Endothelial cell (in vitro differentiated cells): ENCODE measurements at regions not wholly inside any gene's neighbourhood (a gene's known extent, or its start where the extent isn't known, plus 50 kb on each side); places are given as distances from the start of the nearest gene placed in this dataset.

Experiments used
- DNase-seq: peaks from one replicate; pipeline ENCODE4 v3.0.0; 2021; ENCODE audit warnings: low spot score
- H3K27ac Mint-ChIP-seq: one replicate; pipeline ENCODE4 v1.8.0; 2021; ENCODE audit warnings: mixed read lengths, inconsistent platforms; ENCODE audit not compliant: unreplicated experiment
- H3K27me3 Mint-ChIP-seq: one replicate; pipeline ENCODE4 v1.8.0; 2021; ENCODE audit warnings: mild to moderate bottlenecking, moderate library complexity, mixed read lengths, inconsistent platforms; ENCODE audit not compliant: unreplicated experiment
- H3K36me3 Mint-ChIP-seq: one replicate; pipeline ENCODE4 v1.8.0; 2021; ENCODE audit warnings: mild to moderate bottlenecking, low read depth, mixed read lengths, inconsistent platforms; ENCODE audit not compliant: unreplicated experiment
- H3K4me1 Mint-ChIP-seq: one replicate; pipeline ENCODE4 v1.8.0; 2021; ENCODE audit warnings: mild to moderate bottlenecking, mixed read lengths, inconsistent platforms; ENCODE audit not compliant: unreplicated experiment
- H3K4me3 Mint-ChIP-seq: one replicate; pipeline ENCODE4 v1.8.0; 2021; ENCODE audit warnings: mild to moderate bottlenecking, mixed read lengths, inconsistent platforms; ENCODE audit not compliant: unreplicated experiment
- H3K9me3 Mint-ChIP-seq: one replicate; pipeline ENCODE4 v1.8.0; 2021; ENCODE audit warnings: mixed read lengths, inconsistent platforms; ENCODE audit not compliant: unreplicated experiment
- TF ChIP-seq, protein P1 (sequence below): fragments of 200-600 bp; sonication (generic); IDR thresholded peaks from one replicate; pipeline ENCODE4 v1.5.0; 2021; ENCODE audit warnings: antibody characterized with exemption; ENCODE audit not compliant: unreplicated experiment

DNA sequence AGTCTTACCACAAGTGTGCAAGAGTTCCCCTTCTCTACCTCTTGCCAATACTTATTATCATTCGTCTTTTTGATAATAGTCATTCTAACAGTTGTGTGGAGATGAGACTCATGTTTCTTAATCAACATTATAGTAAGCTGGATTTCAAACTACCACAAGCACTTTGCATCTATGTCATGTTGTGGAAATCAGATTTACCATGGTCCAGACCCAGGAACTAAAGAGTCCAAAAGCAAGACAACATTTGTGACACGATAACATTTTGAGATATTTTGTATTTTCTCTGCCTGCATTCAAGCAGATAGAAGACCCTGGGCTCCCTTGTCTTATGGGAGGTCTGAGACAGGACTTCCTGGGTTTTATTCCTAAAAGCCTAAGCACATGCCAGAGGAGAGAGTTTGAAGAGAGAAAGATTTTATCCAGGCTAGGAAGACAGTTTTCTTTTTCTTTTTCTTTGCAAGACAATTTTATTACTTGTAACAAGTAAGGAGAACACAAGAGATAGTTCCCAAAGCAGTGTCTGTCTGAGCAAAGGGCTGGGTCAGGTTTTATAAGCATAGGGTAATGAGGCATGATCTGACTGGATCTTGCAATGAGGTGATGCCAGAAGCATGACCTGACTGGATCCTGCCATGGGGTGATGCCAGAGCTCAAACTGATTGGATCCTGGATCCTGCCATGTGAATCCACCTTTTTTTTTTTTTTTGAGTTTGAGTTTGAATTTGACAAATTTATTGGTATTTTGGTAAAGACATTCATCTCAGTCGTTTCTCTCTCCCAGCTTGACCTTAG, 180.5 kb upstream of the HMGA2 start:
- Mint-ChIP-seq H3K9me3 (no peaks in the 10 kb centered on the region), H3K4me3 (no peak overlapping the region), H3K4me1 (no peaks in the 10 kb centered on the region), H3K27me3 (no peaks in the 10 kb centered on the region), H3K27ac (no peak overlapping the region), H3K36me3 (no peaks in the 10 kb centered on the region)
- DNase-seq = no peak
- TF ChIP-seq, protein P1, sequence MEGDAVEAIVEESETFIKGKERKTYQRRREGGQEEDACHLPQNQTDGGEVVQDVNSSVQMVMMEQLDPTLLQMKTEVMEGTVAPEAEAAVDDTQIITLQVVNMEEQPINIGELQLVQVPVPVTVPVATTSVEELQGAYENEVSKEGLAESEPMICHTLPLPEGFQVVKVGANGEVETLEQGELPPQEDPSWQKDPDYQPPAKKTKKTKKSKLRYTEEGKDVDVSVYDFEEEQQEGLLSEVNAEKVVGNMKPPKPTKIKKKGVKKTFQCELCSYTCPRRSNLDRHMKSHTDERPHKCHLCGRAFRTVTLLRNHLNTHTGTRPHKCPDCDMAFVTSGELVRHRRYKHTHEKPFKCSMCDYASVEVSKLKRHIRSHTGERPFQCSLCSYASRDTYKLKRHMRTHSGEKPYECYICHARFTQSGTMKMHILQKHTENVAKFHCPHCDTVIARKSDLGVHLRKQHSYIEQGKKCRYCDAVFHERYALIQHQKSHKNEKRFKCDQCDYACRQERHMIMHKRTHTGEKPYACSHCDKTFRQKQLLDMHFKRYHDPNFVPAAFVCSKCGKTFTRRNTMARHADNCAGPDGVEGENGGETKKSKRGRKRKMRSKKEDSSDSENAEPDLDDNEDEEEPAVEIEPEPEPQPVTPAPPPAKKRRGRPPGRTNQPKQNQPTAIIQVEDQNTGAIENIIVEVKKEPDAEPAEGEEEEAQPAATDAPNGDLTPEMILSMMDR = no peak

DNA sequence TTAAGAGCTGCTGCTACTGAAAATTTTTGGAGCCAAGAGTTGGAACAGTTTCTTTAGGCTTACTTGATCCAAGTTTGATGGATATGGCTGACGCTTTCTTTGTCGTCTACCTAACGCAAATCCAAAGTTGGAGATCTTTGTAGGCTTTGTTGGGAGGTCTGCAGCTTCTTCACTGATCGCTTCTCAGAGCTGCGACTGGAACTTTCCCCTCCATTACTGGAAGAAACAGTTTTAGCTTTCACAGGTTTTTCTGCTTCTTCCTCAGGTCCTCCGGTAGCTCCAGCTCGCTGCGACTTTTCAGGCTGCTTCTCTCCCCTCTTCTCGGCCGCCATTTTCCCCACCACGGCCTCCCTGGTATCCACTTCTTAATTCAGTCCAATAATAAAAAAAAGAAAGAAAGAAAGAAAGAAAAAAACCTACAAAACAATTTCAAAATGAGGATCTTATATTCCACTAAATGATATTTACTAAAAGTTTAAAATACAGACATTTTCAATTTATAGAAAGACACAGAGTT, 178.1 kb upstream of the HMGA2 start:
- Mint-ChIP-seq H3K4me1 (no peaks in the 10 kb centered on the region), H3K36me3 (no peaks in the 10 kb centered on the region), H3K27ac (no peak overlapping the region), H3K4me3 (no peak overlapping the region), H3K9me3 (no peaks in the 10 kb centered on the region), H3K27me3 (no peaks in the 10 kb centered on the region)
- no peak for DNase-seq
- TF ChIP-seq, protein P1 = no peak

DNA sequence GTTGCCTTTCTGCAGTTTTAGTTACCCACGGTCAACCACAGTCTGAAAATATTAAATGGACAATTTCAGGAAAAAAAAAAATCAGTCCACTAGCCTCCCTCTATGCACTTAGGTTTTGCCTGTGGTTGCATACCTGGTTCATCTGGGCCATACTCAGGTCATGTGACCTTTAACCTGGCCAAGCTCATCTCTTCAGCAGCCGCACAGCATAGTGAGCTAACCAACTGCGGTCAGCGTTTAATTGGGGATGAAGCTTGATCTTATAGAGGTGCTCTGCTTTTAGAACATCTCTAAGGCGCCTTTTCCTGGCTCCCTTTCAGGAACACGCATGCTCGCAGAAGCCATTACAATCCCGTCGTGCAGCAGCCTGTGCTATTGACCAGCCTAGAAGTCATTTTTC, 177.2 kb upstream of the HMGA2 start:
- TF ChIP-seq, protein P1 = no peak
- DNase-seq = no peak
- Mint-ChIP-seq H3K27ac (no peak overlapping the region), H3K4me3 (no peak overlapping the region), H3K27me3 (no peaks in the 10 kb centered on the region), H3K9me3 (no peaks in the 10 kb centered on the region), H3K4me1 (no peaks in the 10 kb centered on the region), H3K36me3 (no peaks in the 10 kb centered on the region)

DNA sequence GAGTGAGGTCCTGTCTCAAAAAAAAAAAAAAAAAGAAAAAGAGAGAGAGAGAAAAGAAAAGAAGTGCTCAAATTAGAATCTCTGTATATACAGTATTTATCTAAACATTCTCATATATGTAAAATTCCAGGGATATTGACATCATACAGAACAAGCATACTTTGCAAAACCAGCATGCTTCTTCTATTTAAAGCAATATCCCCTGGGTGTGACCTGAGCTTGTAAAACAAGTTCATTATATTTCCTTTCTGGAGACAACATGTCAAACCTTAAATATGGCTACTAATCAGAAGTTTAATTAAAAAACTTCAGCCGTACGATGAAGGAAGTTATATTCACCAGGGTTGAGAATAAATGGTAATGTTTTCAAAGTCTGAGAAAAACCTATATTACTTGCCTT, 175.8 kb upstream of the HMGA2 start:
- H3K9me3 Mint-ChIP-seq = no peaks in the 10 kb centered on the region
- H3K27me3 Mint-ChIP-seq = no peaks in the 10 kb centered on the region
- TF ChIP-seq, protein P1 = no peak
- H3K4me1 Mint-ChIP-seq = no peaks in the 10 kb centered on the region
- H3K4me3 Mint-ChIP-seq = no peak overlapping the region
- DNase-seq = no peak
- no peaks in the 10 kb centered on the region for H3K36me3 Mint-ChIP-seq
- no peak overlapping the region for H3K27ac Mint-ChIP-seq

DNA sequence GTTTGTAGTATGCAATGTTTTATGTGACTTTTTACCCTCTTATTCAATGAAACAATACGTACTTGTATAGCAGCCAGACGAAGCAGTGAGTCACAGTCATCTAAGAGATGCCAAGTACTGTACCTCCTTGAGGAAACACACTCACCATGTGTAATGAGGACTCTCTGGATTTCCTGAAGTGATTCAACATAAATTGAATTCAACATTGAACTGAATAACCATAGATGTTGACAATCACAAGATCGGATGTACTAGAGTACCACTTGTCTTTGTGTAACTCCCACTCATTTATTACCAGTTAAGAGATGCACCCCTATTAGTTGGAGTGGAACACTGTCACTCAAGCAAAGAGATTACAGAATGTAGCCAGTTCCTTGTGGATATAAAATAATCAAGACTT, 175.2 kb upstream of the HMGA2 start:
- Mint-ChIP-seq H3K36me3 (no peaks in the 10 kb centered on the region), H3K9me3 (no peaks in the 10 kb centered on the region), H3K4me3 (no peak overlapping the region), H3K27me3 (no peaks in the 10 kb centered on the region), H3K4me1 (peaks cover 3% of the 10 kb centered on the region), H3K27ac (no peak overlapping the region)
- DNase-seq = no peak
- TF ChIP-seq, protein P1 = no peak
